Loucy (cell line): ENCODE measurements at regions not wholly inside any gene's neighbourhood (a gene's known extent, or its start where the extent isn't known, plus 50 kb on each side); places are given as distances from the start of the nearest gene placed in this dataset.

Experiments
- H2AFZ ChIP-seq: fragments of 200-600 bp; sonication (generic); 2 replicates; pipeline ENCODE4 v1.6.0; 2016; ENCODE audit warnings: antibody characterized with exemption, mild to moderate bottlenecking, low read length, moderate library complexity
- H3F3A ChIP-seq: fragments of 200-600 bp; 2 replicates; pipeline ENCODE4 v1.6.0; 2016; ENCODE audit warnings: antibody characterized with exemption, low read depth, mild to moderate bottlenecking
- H3K27me3 ChIP-seq: fragments of 200-600 bp; sonication (generic); 2 replicates; pipeline ENCODE4 v1.6.1; 2014; ENCODE audit warnings: low read length, mild to moderate bottlenecking; ENCODE audit not compliant: insufficient read depth, poor library complexity, severe bottlenecking
- H3K36me3 ChIP-seq: fragments of 200-600 bp; sonication (generic); 2 replicates; pipeline ENCODE4 v1.6.1; 2016; ENCODE audit warnings: low read length; ENCODE audit not compliant: insufficient read depth
- H3K4me1 ChIP-seq: fragments of 200-600 bp; sonication (generic); 2 replicates; pipeline ENCODE4 v1.5.1; 2014; ENCODE audit warnings: low read length, mild to moderate bottlenecking; ENCODE audit not compliant: insufficient read depth, poor library complexity, severe bottlenecking
- H3K4me2 ChIP-seq: fragments of 200-600 bp; sonication (generic); 2 replicates; pipeline ENCODE4 v1.6.0; 2014; ENCODE audit warnings: antibody characterized with exemption, low read length, low read depth, mild to moderate bottlenecking; ENCODE audit not compliant: poor library complexity, severe bottlenecking
- H3K4me3 ChIP-seq: fragments of 200-600 bp; sonication (generic); 2 replicates; pipeline ENCODE4 v1.5.1; 2014; ENCODE audit warnings: low read length, mild to moderate bottlenecking, mixed read lengths; ENCODE audit not compliant: poor library complexity, severe bottlenecking
- H3K79me2 ChIP-seq: fragments of 200-600 bp; sonication (generic); 2 replicates; pipeline ENCODE4 v1.6.1; 2014; ENCODE audit warnings: low read length; ENCODE audit not compliant: insufficient read depth
- H3K9ac ChIP-seq: fragments of 200-600 bp; sonication (generic); 2 replicates; pipeline ENCODE4 v1.6.0; 2014; ENCODE audit warnings: mild to moderate bottlenecking, low read depth, low read length, moderate library complexity; ENCODE audit not compliant: poor library complexity, severe bottlenecking
- H3K9me2 ChIP-seq: fragments of 200-600 bp; sonication (generic); replicated peaks from 2 replicates; pipeline ENCODE4 v1.6.1; 2016; ENCODE audit warnings: low read depth, low read length, mixed read lengths
- H3K9me3 ChIP-seq: fragments of 200-600 bp; sonication (generic); 2 replicates; pipeline ENCODE4 v1.6.1; 2014; ENCODE audit warnings: mild to moderate bottlenecking, antibody characterized with exemption, low read length, low read depth; ENCODE audit not compliant: insufficient read depth
- H4K20me1 ChIP-seq: fragments of 200-600 bp; sonication (generic); 2 replicates; pipeline ENCODE4 v1.6.0; 2014; ENCODE audit warnings: antibody characterized with exemption, low read length, mild to moderate bottlenecking; ENCODE audit not compliant: insufficient read depth, poor library complexity, severe bottlenecking
- CTCF ChIP-seq: fragments of 200-600 bp; sonication (generic); conservative IDR thresholded peaks from 2 replicates; pipeline ENCODE4 v1.5.1; 2014; ENCODE audit warnings: mild to moderate bottlenecking, antibody characterized with exemption, low read length
- EZH2phosphoT487 ChIP-seq: fragments of 200-600 bp; IDR thresholded peaks from 2 replicates; pipeline ENCODE4 v1.6.1; 2018; ENCODE audit warnings: antibody characterized with exemption, mild to moderate bottlenecking, moderate library complexity, borderline replicate concordance

GRCh38 chr2:176619504-176619903 lies 350.3 kb downstream of the MTX2 start:
- no peak for TF ChIP-seq EZH2phosphoT487
- TF ChIP-seq CTCF: no peak
- Histone ChIP-seq H4K20me1 (no peaks in the 10 kb centered on the region), H2AFZ (no peak overlapping the region)

GRCh38 chr2:176621350-176621749 lies 352.1 kb downstream of the MTX2 start:
- Histone ChIP-seq H3K79me2 (no peaks in the 10 kb centered on the region), H3K4me1 (no peaks in the 10 kb centered on the region), H3K36me3 (no peaks in the 10 kb centered on the region), H2AFZ (no peak overlapping the region), H3K27me3 (no peaks in the 10 kb centered on the region), H4K20me1 (no peaks in the 10 kb centered on the region), H3K4me3 (no peak overlapping the region), H3F3A (no peaks in the 10 kb centered on the region), H3K9ac (no peak overlapping the region), H3K4me2 (no peak overlapping the region), H3K9me2 (no peaks in the 10 kb centered on the region), H3K9me3 (no peaks in the 10 kb centered on the region)
- TF ChIP-seq EZH2phosphoT487 (no peak), CTCF (no peak)

More at GRCh38 chr2:176619504-176619903, 350.3 kb downstream of the MTX2 start:
- Histone ChIP-seq H3K4me1 (no peaks in the 10 kb centered on the region), H3K9ac (no peak overlapping the region), H3K36me3 (no peaks in the 10 kb centered on the region), H3K9me3 (no peaks in the 10 kb centered on the region), H3K9me2 (no peaks in the 10 kb centered on the region), H3K4me2 (no peak overlapping the region), H3K27me3 (no peaks in the 10 kb centered on the region), H3F3A (no peaks in the 10 kb centered on the region), H3K79me2 (no peaks in the 10 kb centered on the region), H3K4me3 (no peak overlapping the region)

GRCh38 chr2:176622792-176623191 lies 353.6 kb downstream of the MTX2 start:
- Histone ChIP-seq H4K20me1 (no peaks in the 10 kb centered on the region), H3F3A (no peaks in the 10 kb centered on the region), H2AFZ (no peak overlapping the region), H3K9ac (no peak overlapping the region), H3K4me3 (no peak overlapping the region), H3K27me3 (no peaks in the 10 kb centered on the region), H3K79me2 (no peaks in the 10 kb centered on the region), H3K4me1 (no peaks in the 10 kb centered on the region), H3K9me2 (no peaks in the 10 kb centered on the region), H3K9me3 (no peaks in the 10 kb centered on the region), H3K36me3 (no peaks in the 10 kb centered on the region), H3K4me2 (no peak overlapping the region)
- TF ChIP-seq CTCF (no peak), EZH2phosphoT487 (no peak)
